Ureter (tissue), 1 donor: ENCODE measurements at regions not wholly inside any gene's neighbourhood (a gene's known extent, or its start where the extent isn't known, plus 50 kb on each side); places are given as distances from the start of the nearest gene placed in this dataset.

Experiments
- DNase-seq: peaks from one replicate; pipeline ENCODE4 v3.0.0-alpha.2; 2020; ENCODE audit warnings: low spot score
- donor health status: DM: yes; HTN: yes; CAD: no.

DNA sequence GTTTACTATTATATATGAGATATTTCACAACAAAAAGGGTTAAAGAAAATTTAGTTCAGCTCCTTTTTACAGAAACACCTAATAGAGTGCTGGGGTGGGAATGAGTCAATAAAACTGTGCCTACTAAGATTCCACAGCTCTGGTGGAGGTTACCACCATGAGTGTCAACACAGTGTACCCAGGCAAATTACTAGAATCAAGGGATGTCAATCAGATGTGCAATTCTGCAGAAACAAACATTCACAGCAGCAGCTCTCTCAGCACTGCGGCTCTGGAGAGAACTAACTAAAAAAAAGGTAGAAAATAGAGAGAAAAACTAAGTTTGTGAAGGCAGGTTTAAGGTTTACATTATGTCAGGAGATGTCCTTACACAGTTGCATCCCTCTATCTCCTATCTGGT, 1313.0 kb downstream of the MAT2B start:
- no peak for DNase-seq

DNA sequence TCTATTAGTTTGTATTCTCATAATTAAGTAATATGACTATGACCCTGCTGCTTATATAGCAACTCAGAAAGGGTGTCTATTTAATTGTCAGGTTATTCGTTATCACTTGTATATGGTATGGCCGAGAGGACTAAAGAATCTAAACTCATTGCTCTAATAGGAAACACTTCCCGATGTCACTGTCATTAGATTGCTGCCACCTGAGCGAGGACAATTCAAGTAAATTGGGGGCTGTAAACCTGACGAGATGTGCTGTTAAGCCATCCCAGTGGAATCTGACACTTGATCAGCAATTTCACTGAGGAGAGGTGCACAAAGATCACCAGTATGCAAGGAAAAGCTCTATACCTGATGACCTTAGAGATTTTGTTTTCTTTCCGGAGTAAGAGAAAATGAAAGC, 1319.3 kb downstream of the MAT2B start:
- DNase-seq, result no peak

DNA sequence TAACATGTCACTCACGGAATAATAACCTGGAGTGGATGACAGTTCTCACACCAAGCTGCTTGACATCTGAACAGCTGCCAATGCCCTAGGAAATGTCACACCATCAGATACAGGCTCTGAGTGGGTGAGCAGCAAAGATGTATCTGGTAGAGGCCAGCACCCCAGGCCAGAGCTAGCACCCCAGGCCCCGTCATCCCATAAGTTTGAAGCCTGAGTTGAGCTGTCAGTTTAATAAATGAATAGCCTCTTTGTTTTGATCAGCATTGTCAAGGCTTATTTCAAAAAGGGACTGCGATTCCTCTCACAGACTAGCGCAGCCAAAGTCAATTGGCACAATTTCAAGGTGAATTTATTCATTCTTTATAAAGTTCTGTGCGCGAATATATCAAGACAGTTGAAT, 1327.1 kb downstream of the MAT2B start:
- no peak for DNase-seq

DNA sequence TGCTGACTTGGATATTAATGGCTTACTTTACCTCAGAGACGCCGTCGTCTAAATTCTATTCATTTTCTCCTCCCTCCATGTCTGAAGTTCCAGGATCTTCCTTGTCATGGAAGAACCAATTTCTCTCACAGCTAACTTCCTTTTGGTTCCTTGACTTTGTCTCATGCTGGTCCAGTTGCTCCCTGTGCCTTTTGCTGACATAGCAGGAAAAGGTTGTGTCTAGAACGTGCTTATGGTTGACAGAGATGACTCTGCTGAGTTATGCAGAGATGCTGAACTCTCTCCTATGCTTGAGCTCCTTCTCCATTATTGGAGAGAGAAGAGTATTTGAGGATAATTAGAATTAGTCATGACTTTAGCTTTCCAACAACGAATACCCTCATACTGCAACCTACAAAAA, 1338.9 kb downstream of the MAT2B start:
- no peak for DNase-seq

DNA sequence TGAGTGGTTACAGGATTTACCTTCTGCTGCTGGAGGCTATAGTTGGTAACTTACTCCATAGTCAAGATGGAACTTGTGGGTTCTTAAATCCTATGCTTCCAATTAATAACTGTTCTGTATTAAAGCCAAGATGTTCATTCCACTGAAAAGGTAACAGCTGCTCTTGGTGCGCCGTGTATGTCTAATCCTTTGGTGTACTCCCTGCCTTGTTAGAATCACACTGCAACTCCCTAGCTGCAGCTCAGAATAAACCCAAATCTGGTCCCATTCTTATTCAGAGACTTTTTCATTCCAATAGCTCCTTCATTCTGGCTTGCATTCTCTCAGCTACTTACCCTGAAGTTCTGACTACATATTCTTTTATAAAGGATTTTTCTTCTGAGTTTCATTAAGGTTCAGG, 1355.5 kb downstream of the MAT2B start:
- no peak for DNase-seq

DNA sequence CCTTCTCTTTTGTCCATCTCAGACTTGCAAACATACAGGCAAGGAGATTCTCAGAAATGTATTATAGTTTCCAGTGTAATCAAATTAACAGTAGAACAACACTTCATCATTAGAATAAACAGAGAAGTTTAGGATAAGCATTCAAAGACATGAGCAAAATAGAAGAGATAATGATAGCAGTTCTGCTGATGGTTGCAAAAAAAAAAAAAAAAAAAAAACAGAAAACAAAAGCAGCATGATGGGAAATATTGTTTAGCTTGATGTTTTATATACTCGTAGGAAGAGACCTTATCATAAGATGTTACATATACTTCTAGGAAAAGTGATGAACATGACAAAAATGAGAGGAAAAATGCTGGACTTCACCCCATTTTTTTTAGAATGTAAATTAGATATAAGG, 1356.2 kb downstream of the MAT2B start:
- DNase-seq, result no peak

DNA sequence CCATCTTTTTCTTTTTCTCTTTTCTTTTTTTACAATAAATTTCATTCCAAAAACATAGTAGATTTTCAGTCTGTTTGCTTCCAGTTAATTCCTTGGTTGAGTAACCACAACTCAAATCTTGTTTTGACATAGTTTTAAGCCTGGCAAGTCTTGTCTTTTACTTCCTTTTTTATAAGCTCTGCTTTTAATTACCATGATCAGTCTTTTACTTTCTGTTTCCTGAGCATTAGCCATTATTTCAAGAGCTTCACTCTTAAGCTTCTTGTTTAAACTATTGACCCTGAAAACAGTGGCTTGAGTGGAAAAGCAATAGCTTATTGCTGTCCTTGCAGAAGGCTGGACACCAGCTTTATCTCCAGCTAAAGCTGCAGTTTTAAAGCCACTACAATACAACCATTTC, 1363.3 kb downstream of the MAT2B start:
- no peak for DNase-seq

DNA sequence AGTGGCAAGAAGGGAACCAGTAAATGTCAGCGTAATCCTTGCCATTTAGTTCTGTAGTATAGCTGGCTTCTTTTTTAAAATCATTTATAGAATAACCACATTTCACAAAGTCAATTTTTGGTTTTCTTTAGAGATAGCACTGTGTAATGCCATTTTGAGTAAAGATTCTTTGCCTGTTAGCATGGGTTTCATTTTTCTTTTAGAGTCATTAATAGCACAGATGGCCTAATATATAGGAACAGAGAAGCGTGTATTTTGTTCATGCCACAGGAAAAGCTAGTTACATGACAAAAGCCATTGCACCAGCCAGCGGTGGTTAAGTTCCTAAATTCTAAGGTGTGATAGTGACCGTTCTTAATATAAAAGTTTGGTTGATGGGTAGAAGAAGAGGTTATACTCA, 1363.9 kb downstream of the MAT2B start:
- DNase-seq, result no peak

DNA sequence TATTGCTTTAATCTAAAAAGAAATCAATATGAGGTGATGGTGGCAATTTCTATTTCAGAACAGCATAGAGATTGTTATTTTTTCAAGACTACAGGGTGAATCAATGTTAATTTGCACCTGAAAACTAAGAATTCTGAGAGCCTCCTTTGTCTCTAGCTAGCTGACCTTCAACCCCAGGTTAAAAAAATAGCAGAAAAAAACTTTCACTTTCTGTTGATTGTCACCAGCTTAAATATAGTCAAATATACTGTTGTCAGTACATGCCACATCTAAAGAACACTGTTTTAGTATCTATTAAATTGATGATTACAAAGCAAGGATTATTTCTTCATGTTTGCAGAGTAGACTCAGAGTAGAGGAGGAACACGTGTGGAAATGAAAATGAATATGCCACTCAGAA, 1371.4 kb downstream of the MAT2B start:
- DNase-seq, result no peak

DNA sequence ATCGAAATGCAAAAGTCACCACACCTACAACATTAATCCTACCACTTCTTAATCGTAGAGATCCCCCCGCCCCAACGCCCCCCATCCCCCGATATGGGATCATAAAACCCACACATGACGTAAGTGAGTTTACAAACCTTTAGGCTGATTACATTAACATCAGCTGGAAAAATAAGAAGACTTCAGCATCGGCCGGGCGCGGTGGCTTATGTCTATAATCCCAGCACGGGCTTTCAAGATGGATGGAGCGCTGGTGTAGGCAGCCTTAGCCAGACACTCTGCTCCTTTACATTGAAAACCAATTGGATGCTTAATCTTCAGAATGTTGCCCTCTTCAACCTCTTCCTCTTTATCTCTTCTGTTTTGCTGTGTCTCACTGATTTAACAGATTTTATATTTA, 1376.0 kb downstream of the MAT2B start:
- no peak for DNase-seq

DNA sequence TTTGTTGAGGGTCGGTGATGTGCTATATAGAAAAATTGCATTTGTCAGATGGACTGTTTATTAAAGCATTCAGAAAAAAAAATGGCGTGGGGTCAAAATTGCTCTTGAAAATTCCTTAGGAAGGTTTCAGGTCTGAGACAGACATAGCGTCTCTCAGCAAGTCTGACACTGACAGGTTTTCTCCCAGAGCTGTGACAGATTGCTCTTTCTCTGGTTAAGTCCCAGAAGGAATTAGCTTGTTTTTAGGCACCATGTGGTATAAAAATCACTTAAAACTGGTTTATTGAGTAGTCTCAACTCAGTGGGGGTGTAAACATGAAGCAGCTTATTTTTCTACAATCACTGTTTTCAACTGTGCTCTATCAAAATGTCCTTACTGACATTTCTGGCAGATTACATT, 1379.8 kb downstream of the MAT2B start:
- DNase-seq, result no peak

DNA sequence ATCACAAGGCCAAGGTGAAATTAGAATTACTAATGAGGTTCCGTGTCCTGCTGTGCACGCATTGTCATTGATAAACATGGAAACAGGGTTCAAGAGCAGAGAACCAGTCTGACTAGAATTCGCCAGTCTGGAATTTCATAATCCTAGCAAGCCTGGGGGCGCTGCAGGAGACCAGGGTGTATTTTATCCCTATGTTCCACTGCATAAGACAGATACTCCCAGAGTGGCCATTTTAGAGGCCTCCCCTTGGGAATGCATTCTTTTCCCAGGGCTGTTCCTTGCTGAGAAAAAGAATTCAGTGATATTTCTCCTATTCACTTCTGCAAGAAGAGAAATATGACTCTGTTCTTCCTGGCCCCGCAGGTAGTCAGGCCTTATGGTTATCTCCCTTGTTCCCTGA, 1387.7 kb downstream of the MAT2B start:
- no peak for DNase-seq

DNA sequence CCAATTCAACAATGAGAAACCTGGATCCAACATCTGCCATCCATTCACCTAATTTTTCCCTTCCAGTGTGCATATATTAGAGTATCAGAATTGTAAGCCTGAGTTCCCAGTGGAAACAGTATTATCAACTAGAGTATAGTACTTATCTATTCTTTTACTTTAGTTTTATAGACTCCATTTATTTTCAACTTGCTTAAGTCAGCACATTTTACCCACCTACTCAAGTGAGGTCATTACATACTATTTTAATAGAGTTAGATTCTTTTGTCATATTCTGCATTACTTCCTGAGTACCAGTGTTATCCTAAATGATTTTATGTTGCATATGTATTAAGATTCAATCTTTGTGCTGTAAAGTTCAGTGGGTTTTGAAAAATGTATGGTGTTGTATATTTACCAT, 1393.3 kb downstream of the MAT2B start:
- DNase-seq, result no peak

DNA sequence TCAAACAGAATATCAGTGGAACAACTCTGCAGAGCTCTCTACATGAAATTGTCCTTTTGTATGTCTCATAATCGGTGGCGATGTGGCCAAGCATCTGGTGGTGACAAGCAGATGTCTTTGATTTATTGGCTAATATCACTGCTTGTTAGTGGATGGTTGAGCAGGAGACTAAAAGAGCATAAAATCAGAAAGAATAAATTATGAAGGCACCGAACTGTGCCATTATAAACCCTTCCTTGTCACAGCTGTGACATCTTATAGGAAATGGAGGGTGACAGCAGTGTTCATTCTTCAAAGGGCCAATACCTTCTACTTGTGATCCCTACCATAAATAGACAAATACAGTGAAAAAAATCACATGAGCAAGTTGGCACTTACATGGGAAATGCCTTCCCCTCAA, 1404.3 kb downstream of the MAT2B start:
- no peak for DNase-seq

DNA sequence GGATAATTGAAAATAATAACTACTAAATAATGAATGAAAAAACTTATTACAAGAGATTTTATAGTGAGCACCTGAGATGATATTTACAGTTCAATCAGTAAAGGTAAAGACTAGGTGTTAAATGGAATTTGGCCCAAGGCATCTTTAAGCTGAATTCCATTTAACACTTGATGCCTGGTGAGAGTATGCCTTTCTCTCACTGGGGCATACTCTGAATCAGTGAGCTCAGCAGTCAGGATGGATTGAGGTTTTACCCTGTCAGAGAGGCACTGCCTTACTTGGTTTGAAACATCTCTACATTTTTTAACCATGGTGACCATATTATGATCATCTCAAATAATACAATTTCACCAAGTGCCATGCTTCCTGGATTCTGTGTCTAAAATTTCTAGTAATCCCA, 1416.3 kb downstream of the MAT2B start:
- no peak for DNase-seq

DNA sequence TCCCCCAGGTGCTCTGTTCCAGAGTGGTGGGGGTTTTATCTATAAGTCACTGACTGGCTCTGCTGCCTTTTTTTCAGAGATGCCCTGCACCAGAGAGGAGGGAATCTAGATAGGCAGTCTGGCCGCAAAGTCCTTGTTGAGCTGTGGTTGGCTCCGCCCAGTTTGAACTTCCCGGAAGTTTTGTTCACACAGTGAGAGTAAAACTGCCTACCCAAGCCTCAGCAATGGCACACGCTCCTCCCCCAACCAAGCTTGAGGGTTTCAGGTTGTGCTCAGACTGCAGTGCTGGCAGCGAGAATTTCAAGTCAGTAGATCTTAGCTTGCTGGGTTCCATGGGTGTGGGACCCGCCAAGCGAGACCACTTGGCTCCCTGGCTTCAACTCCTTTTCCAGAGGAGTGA, 1428.6 kb downstream of the MAT2B start:
- DNase-seq, result no peak

DNA sequence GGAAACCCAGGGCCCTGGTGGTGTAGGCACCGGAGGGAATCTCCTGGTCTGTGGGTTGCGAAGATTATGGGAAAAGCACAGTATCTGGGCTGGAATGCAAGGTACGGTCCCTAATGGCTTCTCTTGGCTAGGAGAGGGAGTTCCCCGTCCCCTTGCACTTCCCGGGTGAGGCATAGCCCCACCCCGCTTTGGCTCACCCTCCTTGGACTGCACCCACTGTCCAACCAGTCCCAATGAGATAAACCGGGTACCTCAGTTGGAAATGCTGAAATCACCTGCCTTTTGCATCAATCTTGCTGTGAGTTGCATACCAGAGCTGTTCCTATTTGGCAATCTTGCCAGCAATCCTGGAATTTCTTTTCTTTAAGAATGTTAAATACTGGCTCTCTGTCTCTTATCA, 1429.1 kb downstream of the MAT2B start:
- no peak for DNase-seq

DNA sequence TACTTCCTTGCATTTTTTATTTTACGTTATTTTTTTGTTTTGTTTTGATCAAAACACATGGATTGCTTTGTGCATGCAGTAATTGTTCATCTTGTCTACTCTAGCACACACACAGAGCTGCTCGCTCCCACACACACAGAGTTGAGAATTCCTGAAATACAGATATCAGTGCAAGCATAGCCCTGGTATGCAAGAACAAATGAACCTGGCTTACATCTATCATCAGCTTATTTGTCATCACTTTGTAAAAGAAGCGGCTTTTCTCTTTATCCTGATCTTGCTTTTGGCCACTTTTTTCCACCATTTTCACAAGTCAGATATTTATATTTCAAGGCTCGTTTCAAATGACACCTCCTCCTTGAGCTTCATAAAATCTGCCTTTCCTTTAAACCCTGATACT, 1435.7 kb downstream of the MAT2B start:
- no peak for DNase-seq

DNA sequence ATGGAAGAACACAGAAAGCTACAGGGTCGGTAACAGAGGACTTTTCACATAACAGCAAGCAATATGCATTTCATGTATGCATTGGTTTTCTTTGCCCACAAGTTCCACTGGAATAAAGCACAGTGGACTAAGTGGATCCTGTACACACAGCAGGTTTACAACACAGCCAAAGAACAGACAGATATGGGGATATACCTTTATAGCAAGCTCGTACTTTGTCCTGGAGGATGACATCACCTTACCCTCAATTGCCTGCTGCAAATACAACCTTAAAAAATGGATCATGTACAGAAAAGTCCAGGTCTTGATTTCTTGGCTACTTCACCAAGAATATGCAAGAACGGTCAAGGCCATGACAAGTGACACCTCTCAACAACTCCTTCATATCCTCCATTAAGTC, 1445.5 kb downstream of the MAT2B start:
- DNase-seq, result no peak

DNA sequence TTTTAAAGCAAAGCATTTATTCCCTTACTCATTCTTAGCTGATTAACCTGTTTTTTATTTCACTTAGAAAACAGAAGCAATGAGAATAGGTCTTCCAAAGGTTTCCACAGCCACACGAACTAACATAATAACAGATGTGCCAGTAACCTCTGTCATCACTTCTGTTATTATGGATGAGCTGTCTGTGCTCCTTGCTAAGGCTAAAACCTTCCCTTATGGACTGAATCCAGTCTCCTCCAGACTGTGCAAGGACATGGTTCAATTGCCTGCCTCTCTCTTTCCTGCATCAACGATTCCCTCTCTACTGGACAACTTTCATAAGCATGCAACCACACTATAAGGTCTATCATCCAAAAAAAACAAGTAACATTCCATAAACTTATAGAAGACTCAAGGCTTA, 1446.2 kb downstream of the MAT2B start:
- DNase-seq, result no peak

DNA sequence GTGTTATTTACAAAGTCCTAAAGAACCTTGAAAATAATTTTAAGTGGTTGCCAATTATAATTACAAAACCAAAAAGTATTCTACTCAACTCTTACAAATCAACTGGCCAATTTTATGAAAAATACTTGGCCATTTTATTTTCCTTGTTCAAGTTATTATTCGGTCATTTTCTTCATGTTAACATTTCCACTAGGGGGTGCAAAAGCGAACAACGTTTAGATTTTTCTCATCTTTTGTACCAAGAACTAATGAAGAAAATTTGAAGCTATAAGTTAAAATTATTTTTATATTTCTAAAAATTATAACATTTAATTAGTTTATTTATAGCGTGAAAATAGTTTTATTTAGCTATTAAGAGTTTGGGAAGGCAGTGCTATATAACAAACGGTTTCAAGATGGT, 1453.3 kb downstream of the MAT2B start:
- no peak for DNase-seq

DNA sequence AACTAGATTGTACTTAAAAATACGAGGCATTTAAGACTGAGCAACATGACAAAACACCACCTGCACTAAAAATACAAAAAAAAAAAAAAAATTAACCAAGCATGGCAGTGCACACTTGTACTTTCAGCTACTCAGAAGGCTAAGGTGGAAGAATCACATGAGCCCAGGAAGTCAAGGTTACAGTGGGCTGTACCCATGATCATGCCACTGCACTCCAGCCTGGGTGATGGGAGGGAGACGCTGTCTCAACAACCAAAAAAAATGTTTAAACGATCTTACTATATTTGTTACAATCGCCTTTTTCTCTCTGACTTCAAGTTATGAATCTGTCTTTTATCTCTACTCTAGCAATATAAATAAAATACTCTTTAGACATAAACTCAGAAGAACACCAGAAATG, 1454.3 kb downstream of the MAT2B start:
- no peak for DNase-seq

DNA sequence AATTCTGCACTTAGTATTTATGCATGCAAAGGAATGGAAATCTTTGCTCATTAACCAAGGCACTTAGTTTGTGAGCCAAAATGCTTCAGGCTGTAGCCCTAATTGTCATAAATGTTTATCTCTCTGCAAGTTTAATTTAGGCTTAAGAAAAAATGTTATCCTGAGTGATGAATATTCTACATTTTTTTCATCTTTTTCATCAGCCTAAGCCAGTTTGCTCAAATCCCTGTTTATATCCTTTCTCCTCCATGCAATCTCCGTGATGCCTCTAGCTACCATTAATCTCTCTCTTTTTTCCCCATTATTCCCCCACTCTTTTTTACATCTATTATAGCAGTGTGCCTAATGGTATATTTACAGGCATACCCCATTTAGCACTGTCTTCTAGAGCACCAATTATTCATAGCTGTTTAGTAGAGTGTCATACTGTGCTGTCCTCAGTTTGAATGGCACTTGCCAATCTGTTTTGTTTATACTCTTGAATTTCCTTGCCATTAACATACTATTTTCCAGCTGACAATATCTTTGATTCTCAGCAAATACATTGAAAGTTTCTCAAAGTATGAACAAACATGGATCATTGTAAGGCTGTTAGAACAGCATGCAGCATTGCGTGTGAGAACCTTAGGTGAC, 1457.0 kb downstream of the MAT2B start:
- no peak for DNase-seq

DNA sequence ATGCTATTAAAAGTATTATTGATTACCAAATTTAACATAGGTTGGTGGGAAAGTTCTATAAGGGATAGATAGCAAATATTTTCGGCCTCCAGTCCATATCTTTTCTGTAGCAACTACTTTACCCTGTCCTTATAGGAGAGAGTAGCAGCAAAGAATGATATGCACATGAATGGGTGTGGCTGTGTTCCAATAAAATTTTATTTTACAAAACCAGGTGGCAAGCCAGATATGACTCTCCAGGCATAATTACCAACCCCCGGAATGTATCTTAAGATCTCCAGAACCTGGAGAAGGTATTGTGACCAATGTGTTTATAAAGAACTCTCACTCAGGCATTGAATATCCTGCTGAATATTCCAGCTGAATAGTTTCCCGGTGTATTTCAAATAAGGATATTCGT, 1461.2 kb downstream of the MAT2B start:
- DNase-seq, result no peak

DNA sequence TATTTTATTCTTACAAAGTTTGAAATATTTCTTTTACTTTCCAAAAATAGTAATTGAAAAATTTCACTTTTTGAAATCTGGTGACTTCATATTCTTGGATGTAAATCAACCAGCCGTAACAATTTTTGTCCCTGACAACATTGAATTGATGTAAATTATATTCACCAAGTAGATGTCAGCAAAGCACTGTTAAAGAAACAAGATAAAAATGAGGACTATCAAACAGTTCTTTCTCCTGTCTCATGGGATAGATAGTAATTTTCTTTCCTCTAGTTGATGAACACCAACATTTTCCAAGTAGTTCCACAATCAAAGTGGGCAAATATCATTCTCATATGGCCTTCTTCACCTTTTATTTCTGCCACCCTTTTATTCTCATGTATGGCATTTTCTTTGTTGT, 1461.9 kb downstream of the MAT2B start:
- no peak for DNase-seq
